Neural cell (in vitro differentiated cells): ENCODE measurements at regions not wholly inside any gene's neighbourhood (a gene's known extent, or its start where the extent isn't known, plus 50 kb on each side); places are given as distances from the start of the nearest gene placed in this dataset.

Experiments used
- H2AFZ ChIP-seq: fragments of 200-600, 300-800 bp; sonication (generic), shearing (Covaris generic); 2 replicates; pipeline ENCODE4 v1.6.0; 2014; ENCODE audit warnings: low read depth, mild to moderate bottlenecking, antibody characterized with exemption, low read length, moderate library complexity
- H3F3A ChIP-seq: fragments of 200-600 bp; shearing (Covaris generic); 2 replicates; pipeline ENCODE4 v1.6.1; 2016; ENCODE audit warnings: mild to moderate bottlenecking, moderate library complexity, mixed read lengths, antibody characterized with exemption, low read length; ENCODE audit not compliant: insufficient read depth, poor library complexity, severe bottlenecking
- H3K27ac ChIP-seq: fragments of 200-600, 300-800 bp; sonication (generic), shearing (Covaris generic); 2 replicates; pipeline ENCODE4 v1.5.1; 2014; ENCODE audit warnings: mild to moderate bottlenecking, low read length, moderate library complexity
- H3K27me3 ChIP-seq: fragments of 300-800, 200-600 bp; sonication (generic), shearing (Covaris generic); 2 replicates; pipeline ENCODE4 v1.6.0; 2014; ENCODE audit warnings: mild to moderate bottlenecking, low read depth, low read length, moderate library complexity; ENCODE audit not compliant: insufficient read depth
- H3K36me3 ChIP-seq: fragments of 300-800, 200-600 bp; sonication (generic), shearing (Covaris generic); 2 replicates; pipeline ENCODE4 v1.5.1; 2014; ENCODE audit warnings: mild to moderate bottlenecking, antibody characterized with exemption, low read length, moderate library complexity; ENCODE audit not compliant: insufficient read depth
- H3K4me2 ChIP-seq: fragments of 300-800, 200-600 bp; sonication (generic), shearing (Covaris generic); 2 replicates; pipeline ENCODE4 v1.6.0; 2014; ENCODE audit warnings: mild to moderate bottlenecking, low read length
- H3K4me3 ChIP-seq: fragments of 300-800, 200-600 bp; sonication (generic), shearing (Covaris generic); 2 replicates; pipeline ENCODE4 v1.5.1; 2014; ENCODE audit warnings: mild to moderate bottlenecking, low read length, moderate library complexity
- H3K79me2 ChIP-seq: fragments of 200-600 bp; shearing (Covaris generic); replicated peaks from 2 replicates; pipeline ENCODE4 v1.6.0; 2014; ENCODE audit warnings: mild to moderate bottlenecking, low read length, moderate library complexity; ENCODE audit not compliant: insufficient read depth
- H3K9ac ChIP-seq: fragments of 300-800, 200-600 bp; sonication (generic), shearing (Covaris generic); 2 replicates; pipeline ENCODE4 v1.6.1; 2016; ENCODE audit warnings: mild to moderate bottlenecking, low read length, mixed read lengths
- H3K9me2 ChIP-seq: fragments of 200-600 bp; shearing (Covaris generic); 2 replicates; pipeline ENCODE4 v1.6.1; 2016; ENCODE audit warnings: mild to moderate bottlenecking, low read length, mixed read lengths; ENCODE audit not compliant: insufficient read depth
- H3K9me3 ChIP-seq: fragments of 200-600, 300-800 bp; sonication (generic), shearing (Covaris generic); 2 replicates; pipeline ENCODE4 v1.6.1; 2016; ENCODE audit warnings: mild to moderate bottlenecking, mixed run types, low read length, moderate library complexity, mixed read lengths
- H4K20me1 ChIP-seq: fragments of 200-600 bp; shearing (Covaris generic); 2 replicates; pipeline ENCODE4 v1.6.1; 2016; ENCODE audit warnings: mild to moderate bottlenecking, mixed run types; ENCODE audit not compliant: insufficient read depth
- EP300 ChIP-seq: fragments of 450-650 bp; conservative IDR thresholded peaks from 2 replicates; pipeline ENCODE4 v1.6.1; 2014; ENCODE audit warnings: antibody characterized with exemption, mild to moderate bottlenecking, moderate library complexity; ENCODE audit not compliant: poor library complexity, severe bottlenecking
- EZH2 ChIP-seq: fragments of 200-600, 300-800 bp; shearing (Covaris generic), sonication (generic); IDR thresholded peaks from 2 replicates; pipeline ENCODE4 v1.6.1; 2014; ENCODE audit warnings: antibody characterized with exemption, low read length, borderline replicate concordance, mild to moderate bottlenecking; ENCODE audit not compliant: insufficient read depth, poor library complexity, severe bottlenecking
- MXI1 ChIP-seq: fragments of 450-650 bp; conservative IDR thresholded peaks from 2 replicates; pipeline ENCODE4 v1.6.1; 2014; ENCODE audit warnings: antibody characterized with exemption, mild to moderate bottlenecking; ENCODE audit not compliant: poor library complexity, severe bottlenecking
- POLR2AphosphoS5 ChIP-seq: IDR thresholded peaks from 2 replicates; pipeline ENCODE4 v1.6.1; 2012
- RAD21 ChIP-seq: fragments of 450-650 bp; conservative IDR thresholded peaks from 2 replicates; pipeline ENCODE4 v1.6.1; 2014; ENCODE audit warnings: antibody characterized with exemption, mild to moderate bottlenecking, moderate library complexity
- REST ChIP-seq: IDR thresholded peaks from 2 replicates; pipeline ENCODE4 v1.6.1; 2012; ENCODE audit warnings: borderline replicate concordance
- SMC3 ChIP-seq: fragments of 450-650 bp; conservative IDR thresholded peaks from 2 replicates; pipeline ENCODE4 v1.6.1; 2014; ENCODE audit warnings: antibody characterized with exemption, mild to moderate bottlenecking, moderate library complexity; ENCODE audit not compliant: poor library complexity
- TAF1 ChIP-seq: IDR thresholded peaks from 2 replicates; pipeline ENCODE4 v1.6.1; 2012; ENCODE audit warnings: low read depth
- TF ChIP-seq, protein P1 (sequence below): fragments of 450-650 bp; IDR thresholded peaks from 2 replicates; pipeline ENCODE4 v1.5.1; 2014; ENCODE audit warnings: antibody characterized with exemption, mild to moderate bottlenecking, moderate library complexity; ENCODE audit not compliant: poor library complexity, severe bottlenecking

- H3K4me3 ChIP-seq = no peak overlapping the region
- H3K27me3 ChIP-seq = no peaks in the 10 kb centered on the region
- H3K9me3 ChIP-seq = no peaks in the 10 kb centered on the region
- H4K20me1 ChIP-seq = no peaks in the 10 kb centered on the region
- H3K9me2 ChIP-seq = no peaks in the 10 kb centered on the region
- no peak overlapping the region for H3K4me2 ChIP-seq
- no peak overlapping the region for H3K9ac ChIP-seq
- H3K36me3 ChIP-seq = no peaks in the 10 kb centered on the region
- H3K79me2 ChIP-seq = no peaks in the 10 kb centered on the region
- H2AFZ ChIP-seq = no peak overlapping the region
- H3K27ac ChIP-seq = no peak overlapping the region
- H3F3A ChIP-seq = no peaks in the 10 kb centered on the region
- no peak for TF ChIP-seq RAD21
- TF ChIP-seq MXI1 = no peak
- TF ChIP-seq EP300 = no peak
- TF ChIP-seq EZH2 = no peak
- TF ChIP-seq TAF1 = no peak
- no peak for TF ChIP-seq REST
- TF ChIP-seq POLR2AphosphoS5 = no peak
- TF ChIP-seq SMC3 = no peak
- TF ChIP-seq, protein P1, sequence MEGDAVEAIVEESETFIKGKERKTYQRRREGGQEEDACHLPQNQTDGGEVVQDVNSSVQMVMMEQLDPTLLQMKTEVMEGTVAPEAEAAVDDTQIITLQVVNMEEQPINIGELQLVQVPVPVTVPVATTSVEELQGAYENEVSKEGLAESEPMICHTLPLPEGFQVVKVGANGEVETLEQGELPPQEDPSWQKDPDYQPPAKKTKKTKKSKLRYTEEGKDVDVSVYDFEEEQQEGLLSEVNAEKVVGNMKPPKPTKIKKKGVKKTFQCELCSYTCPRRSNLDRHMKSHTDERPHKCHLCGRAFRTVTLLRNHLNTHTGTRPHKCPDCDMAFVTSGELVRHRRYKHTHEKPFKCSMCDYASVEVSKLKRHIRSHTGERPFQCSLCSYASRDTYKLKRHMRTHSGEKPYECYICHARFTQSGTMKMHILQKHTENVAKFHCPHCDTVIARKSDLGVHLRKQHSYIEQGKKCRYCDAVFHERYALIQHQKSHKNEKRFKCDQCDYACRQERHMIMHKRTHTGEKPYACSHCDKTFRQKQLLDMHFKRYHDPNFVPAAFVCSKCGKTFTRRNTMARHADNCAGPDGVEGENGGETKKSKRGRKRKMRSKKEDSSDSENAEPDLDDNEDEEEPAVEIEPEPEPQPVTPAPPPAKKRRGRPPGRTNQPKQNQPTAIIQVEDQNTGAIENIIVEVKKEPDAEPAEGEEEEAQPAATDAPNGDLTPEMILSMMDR = no peak
Measured at GRCh38 chr12:59004456-59004855, 84.2 kb upstream of the LRIG3 start.

- H3K4me3 ChIP-seq = no peak overlapping the region
- TF ChIP-seq REST (no peak), EP300 (no peak), EZH2 (no peak), POLR2AphosphoS5 (no peak), MXI1 (no peak), SMC3 (no peak), RAD21 (no peak), TAF1 (no peak)
- TF ChIP-seq, protein P1 = no peak
- H4K20me1 ChIP-seq = no peaks in the 10 kb centered on the region
- H2AFZ ChIP-seq = no peak overlapping the region
- H3K79me2 ChIP-seq = no peaks in the 10 kb centered on the region
- no peak overlapping the region for H3K9ac ChIP-seq
- H3K27me3 ChIP-seq = no peaks in the 10 kb centered on the region
- no peaks in the 10 kb centered on the region for H3K36me3 ChIP-seq
- no peaks in the 10 kb centered on the region for H3K9me3 ChIP-seq
- H3K9me2 ChIP-seq = no peaks in the 10 kb centered on the region
- H3F3A ChIP-seq = no peaks in the 10 kb centered on the region
- H3K4me2 ChIP-seq = no peak overlapping the region
- H3K27ac ChIP-seq = no peak overlapping the region
Measured at GRCh38 chr12:58995666-58996363, 75.5 kb upstream of the LRIG3 start.
